Suprapubic skin (tissue), 4 donors: ENCODE measurements at regions not wholly inside any gene's neighbourhood (a gene's known extent, or its start where the extent isn't known, plus 50 kb on each side); places are given as distances from the start of the nearest gene placed in this dataset.

Experiments used
- DNase-seq, 2 donors: peaks; one replicate each; pipeline ENCODE4 v3.0.0-alpha.2; 2019; ENCODE audit warnings: low spot score in 2 of 2
- H3K27ac ChIP-seq: fragments of 200-600 bp; sonication (generic); one replicate; pipeline ENCODE4 v1.5.1; 2019
- H3K27me3 ChIP-seq: fragments of 200-600 bp; sonication (generic); one replicate; pipeline ENCODE4 v1.5.1; 2019
- H3K36me3 ChIP-seq: fragments of 200-600 bp; sonication (generic); one replicate; pipeline ENCODE4 v1.5.1; 2019
- H3K4me1 ChIP-seq: fragments of 200-600 bp; sonication (generic); one replicate; pipeline ENCODE4 v1.5.1; 2019
- H3K4me3 ChIP-seq: fragments of 200-600 bp; sonication (generic); one replicate; pipeline ENCODE4 v1.5.1; 2019; ENCODE audit warnings: mild to moderate bottlenecking
- H3K9me3 ChIP-seq: fragments of 200-600 bp; sonication (generic); one replicate; pipeline ENCODE4 v1.5.1; 2019
- EP300 ChIP-seq: sonication (generic); formaldehyde crosslinking; IDR thresholded peaks from one replicate; pipeline ENCODE4 v1.6.1; 2017; ENCODE audit warnings: antibody characterized with exemption
- POLR2A ChIP-seq, 2 donors: fragments of 450-650 bp; IDR thresholded peaks; one replicate each; pipeline ENCODE4 v1.6.1; 2017; ENCODE audit warnings: antibody characterized with exemption in 2 of 2, mild to moderate bottlenecking in 2 of 2, moderate library complexity in 2 of 2
- POLR2AphosphoS5 ChIP-seq, 3 donors: sonication (generic); formaldehyde crosslinking; IDR thresholded peaks; one replicate each; pipeline ENCODE4 v1.6.1; 2017; ENCODE audit warnings: antibody characterized with exemption in 3 of 3
- WGBS: methylation state at CpG from one replicate; pipeline ENCODE4 v1.1.5; 2018; 5-methylcytosine and 5-hydroxymethylcytosine counted together
- TF ChIP-seq, protein P1 (sequence below), 2 donors: fragments of 200-600 bp in 1 of 2; fragments of 450-650 bp in 1 of 2; sonication (generic) in 1 of 2; IDR thresholded peaks; one replicate each; pipeline ENCODE4 v1.5.1; 2016 to 2019; ENCODE audit warnings: antibody characterized with exemption in 2 of 2, mild to moderate bottlenecking in 1 of 2, moderate library complexity in 1 of 2

DNA sequence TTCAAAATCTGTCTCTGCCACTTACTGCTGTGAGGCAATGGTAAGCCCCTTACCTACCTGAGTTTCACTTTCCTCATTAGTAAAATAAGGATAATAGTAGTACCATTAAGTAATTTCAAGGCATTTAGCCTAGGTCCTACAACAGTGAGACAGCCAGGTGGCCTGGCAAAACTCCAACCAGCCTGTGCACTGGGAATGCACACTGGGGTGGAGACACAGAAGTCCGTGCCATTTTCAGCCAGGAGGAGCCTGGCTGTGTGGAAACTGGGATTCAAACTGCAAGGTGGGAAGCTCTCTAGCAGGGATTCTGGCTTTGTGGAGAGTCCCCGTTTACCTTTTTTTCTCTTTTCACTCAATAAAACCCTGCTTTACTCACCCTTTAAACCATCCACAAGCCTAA lies 630.4 kb downstream of the PRELID2 start:
- no peak for DNase-seq
- TF ChIP-seq EP300: no peak
- TF ChIP-seq POLR2AphosphoS5 (IDR thresholded peaks at IDR 0.05): no peak
- TF ChIP-seq, protein P1, sequence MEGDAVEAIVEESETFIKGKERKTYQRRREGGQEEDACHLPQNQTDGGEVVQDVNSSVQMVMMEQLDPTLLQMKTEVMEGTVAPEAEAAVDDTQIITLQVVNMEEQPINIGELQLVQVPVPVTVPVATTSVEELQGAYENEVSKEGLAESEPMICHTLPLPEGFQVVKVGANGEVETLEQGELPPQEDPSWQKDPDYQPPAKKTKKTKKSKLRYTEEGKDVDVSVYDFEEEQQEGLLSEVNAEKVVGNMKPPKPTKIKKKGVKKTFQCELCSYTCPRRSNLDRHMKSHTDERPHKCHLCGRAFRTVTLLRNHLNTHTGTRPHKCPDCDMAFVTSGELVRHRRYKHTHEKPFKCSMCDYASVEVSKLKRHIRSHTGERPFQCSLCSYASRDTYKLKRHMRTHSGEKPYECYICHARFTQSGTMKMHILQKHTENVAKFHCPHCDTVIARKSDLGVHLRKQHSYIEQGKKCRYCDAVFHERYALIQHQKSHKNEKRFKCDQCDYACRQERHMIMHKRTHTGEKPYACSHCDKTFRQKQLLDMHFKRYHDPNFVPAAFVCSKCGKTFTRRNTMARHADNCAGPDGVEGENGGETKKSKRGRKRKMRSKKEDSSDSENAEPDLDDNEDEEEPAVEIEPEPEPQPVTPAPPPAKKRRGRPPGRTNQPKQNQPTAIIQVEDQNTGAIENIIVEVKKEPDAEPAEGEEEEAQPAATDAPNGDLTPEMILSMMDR (IDR thresholded peaks at IDR 0.05): no peak
- no peak for TF ChIP-seq POLR2A (IDR thresholded peaks at IDR 0.05)
- Histone ChIP-seq H3K27me3 (no peaks in the 10 kb centered on the region), H3K27ac (no peak overlapping the region), H3K4me1 (no peaks in the 10 kb centered on the region), H3K36me3 (no peaks in the 10 kb centered on the region), H3K4me3 (no peak overlapping the region), H3K9me3 (no peaks in the 10 kb centered on the region)
- 28% methylated on average over 2 of the region's 2 CpGs for WGBS

GRCh38 chr5:145203193-145203592 lies 631.9 kb downstream of the PRELID2 start:
- no peaks in the 10 kb centered on the region for H3K36me3 ChIP-seq
- no peak for DNase-seq
- H3K27me3 ChIP-seq: no peaks in the 10 kb centered on the region
- H3K4me1 ChIP-seq: no peaks in the 10 kb centered on the region
- WGBS: 79% methylated on average over 2 of the region's 2 CpGs
- no peak overlapping the region for H3K27ac ChIP-seq
- no peak overlapping the region for H3K4me3 ChIP-seq
- TF ChIP-seq EP300 (no peak), POLR2A (IDR thresholded peaks at IDR 0.05) (no peak), POLR2AphosphoS5 (IDR thresholded peaks at IDR 0.05) (no peak)
- TF ChIP-seq, protein P1 (IDR thresholded peaks at IDR 0.05): no peak
- H3K9me3 ChIP-seq: no peaks in the 10 kb centered on the region

DNA sequence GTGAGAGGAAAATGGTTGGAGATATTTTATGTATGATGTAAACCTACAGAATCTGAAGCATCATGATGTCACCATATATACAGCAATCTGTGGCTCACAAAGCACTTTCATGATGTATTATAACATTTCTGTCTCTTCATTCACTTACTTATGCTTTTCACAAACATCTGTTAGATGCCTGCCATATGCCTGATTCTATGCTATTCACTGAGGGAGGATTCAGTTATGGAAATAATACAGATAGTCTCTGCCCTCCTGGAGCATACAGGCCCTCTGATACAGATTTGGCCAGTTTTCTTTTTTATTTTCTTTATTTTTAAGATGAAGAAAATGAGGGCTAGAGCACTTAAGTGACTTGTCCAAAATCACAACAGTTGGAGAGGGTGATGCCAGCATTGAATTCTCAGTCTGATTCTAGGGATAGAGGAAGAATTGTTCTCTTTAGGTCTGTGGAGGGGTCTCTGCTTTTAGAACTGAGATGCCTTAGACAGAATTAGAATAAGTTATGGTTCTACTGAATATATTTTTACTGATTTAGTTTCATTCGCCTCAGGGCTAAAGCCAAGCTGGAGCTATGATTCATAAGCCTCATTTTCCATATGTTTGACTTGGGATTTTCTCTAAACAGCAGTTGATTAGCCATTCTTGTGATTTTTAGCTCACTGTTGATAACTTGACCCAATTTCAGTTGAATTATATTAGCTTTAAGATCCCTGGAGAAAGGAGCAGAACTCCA lies 636.4 kb downstream of the PRELID2 start:
- H3K36me3 ChIP-seq: no peaks in the 10 kb centered on the region
- WGBS: 86% methylated on average over 1 of the region's 1 CpG
- TF ChIP-seq POLR2A (IDR thresholded peaks at IDR 0.05) (no peak), EP300 (no peak), POLR2AphosphoS5 (IDR thresholded peaks at IDR 0.05) (no peak)
- TF ChIP-seq, protein P1 (IDR thresholded peaks at IDR 0.05): no peak
- H3K4me1 ChIP-seq: no peaks in the 10 kb centered on the region
- H3K27me3 ChIP-seq: no peaks in the 10 kb centered on the region
- no peaks in the 10 kb centered on the region for H3K9me3 ChIP-seq
- H3K27ac ChIP-seq: no peak overlapping the region
- DNase-seq: no peak
- H3K4me3 ChIP-seq: no peak overlapping the region

- WGBS: 93% methylated on average over 4 of the region's 4 CpGs
- DNase-seq: no peak
- no peaks in the 10 kb centered on the region for H3K36me3 ChIP-seq
- no peaks in the 10 kb centered on the region for H3K27me3 ChIP-seq
- no peak overlapping the region for H3K27ac ChIP-seq
- TF ChIP-seq, protein P1 (IDR thresholded peaks at IDR 0.05): no peak
- TF ChIP-seq POLR2A (IDR thresholded peaks at IDR 0.05) (no peak), EP300 (no peak)
- H3K4me3 ChIP-seq: no peak overlapping the region
- no peaks in the 10 kb centered on the region for H3K9me3 ChIP-seq
- H3K4me1 ChIP-seq: no peaks in the 10 kb centered on the region
These were observed 645.4 kb downstream of the PRELID2 start for GRCh38 chr5:145189746-145190145.

- H3K9me3 ChIP-seq: no peaks in the 10 kb centered on the region
- 75% methylated on average over 5 of the region's 5 CpGs for WGBS
- DNase-seq: no peak
- no peaks in the 10 kb centered on the region for H3K4me1 ChIP-seq
- no peaks in the 10 kb centered on the region for H3K27me3 ChIP-seq
- H3K27ac ChIP-seq: no peak overlapping the region
- no peaks in the 10 kb centered on the region for H3K36me3 ChIP-seq
- no peak overlapping the region for H3K4me3 ChIP-seq
- TF ChIP-seq EP300 (no peak), POLR2A (IDR thresholded peaks at IDR 0.05) (no peak), POLR2AphosphoS5 (IDR thresholded peaks at IDR 0.05) (no peak)
- TF ChIP-seq, protein P1 (IDR thresholded peaks at IDR 0.05): no peak
These were observed 654.8 kb downstream of the PRELID2 start for GRCh38 chr5:145180371-145180770.
